K562 (cell line): ENCODE measurements at regions not wholly inside any gene's neighbourhood (a gene's known extent, or its start where the extent isn't known, plus 50 kb on each side); places are given as distances from the start of the nearest gene placed in this dataset.

Experiments used
- ATF1 ChIP-seq, 2 experiments: fragments of 450-650 bp in 1 of 2; IDR thresholded peaks; 2 replicates each; pipeline ENCODE4 v1.6.1; 2016; ENCODE audit warnings: missing compliant biosample characterization in 1 of 2, missing genetic modification characterization in 1 of 2
- BCL6 ChIP-seq: fragments of 250-450 bp; sonication (Bioruptor Pico); IDR thresholded peaks from 2 replicates; pipeline ENCODE4 v1.4.0; 2020
- BCOR ChIP-seq: fragments of 450-650 bp; IDR thresholded peaks from 2 replicates; pipeline ENCODE4 v1.6.1; 2016
- C11orf30 ChIP-seq: fragments of 450-650 bp; IDR thresholded peaks from 2 replicates; pipeline ENCODE4 v1.6.1; 2016; ENCODE audit warnings: low read depth, mild to moderate bottlenecking
- DIDO1 ChIP-seq: fragments of 450-650 bp; IDR thresholded peaks from 2 replicates; pipeline ENCODE4 v1.6.1; 2016; ENCODE audit warnings: low read depth, missing biosample characterization, missing genetic modification characterization
- EGR1 ChIP-seq: fragments of 450-650 bp; conservative IDR thresholded peaks from 2 replicates; pipeline ENCODE4 v1.6.1; 2017; ENCODE audit warnings: mild to moderate bottlenecking
- FOXA3 ChIP-seq, 2 experiments: fragments of 450-650 bp in 1 of 2; sonication (generic) in 1 of 2; formaldehyde crosslinking; IDR thresholded peaks in 1 of 2; conservative IDR thresholded peaks in 1 of 2; 2 replicates each; pipeline versions ENCODE4 v1.4.0 to v1.8.0; 2020 to 2022; ENCODE audit warnings: mild to moderate bottlenecking in 2 of 2, missing genetic modification reagents in 1 of 2
- FOXJ3 ChIP-seq: sonication (generic); formaldehyde crosslinking; IDR thresholded peaks from 2 replicates; pipeline ENCODE4 v1.4.0; 2020; ENCODE audit warnings: mild to moderate bottlenecking, missing genetic modification reagents
- NFE2L1 ChIP-seq: fragments of 450-650 bp; IDR thresholded peaks from 2 replicates; pipeline ENCODE4 v1.6.1; 2016; ENCODE audit warnings: missing genetic modification characterization, low read depth, mild to moderate bottlenecking, missing compliant biosample characterization, moderate library complexity, borderline replicate concordance
- NFRKB ChIP-seq: fragments of 450-650 bp; IDR thresholded peaks from 2 replicates; pipeline ENCODE4 v1.6.1; 2016; ENCODE audit warnings: low read depth
- RERE ChIP-seq: sonication (generic); formaldehyde crosslinking; IDR thresholded peaks from 2 replicates; pipeline ENCODE4 v1.8.0; 2023; ENCODE audit warnings: missing genetic modification reagents, mild to moderate bottlenecking, borderline replicate concordance
- RFX5 ChIP-seq: IDR thresholded peaks from 2 replicates; pipeline ENCODE4 v1.6.1; 2011; ENCODE audit warnings: low read depth, mild to moderate bottlenecking, improper control_type of control experiment, low read length
- SETDB1 ChIP-seq: IDR thresholded peaks from one replicate; pipeline ENCODE4 v1.6.1; 2012; ENCODE audit warnings: low read length, control low read depth, inconsistent platforms
- SMAD4 ChIP-seq: fragments of 250-450 bp; sonication (Bioruptor Pico); conservative IDR thresholded peaks from 2 replicates; pipeline ENCODE4 v1.8.0; 2021; ENCODE audit warnings: inconsistent platforms, mild to moderate bottlenecking, moderate library complexity
- THAP7 ChIP-seq: fragments of 250-450 bp; sonication (Bioruptor Pico); IDR thresholded peaks from 2 replicates; pipeline ENCODE4 v1.5.0; 2021
- USF2 ChIP-seq: sonication (generic); formaldehyde crosslinking; IDR thresholded peaks from 2 replicates; pipeline ENCODE4 v1.5.0; 2020; ENCODE audit warnings: missing genetic modification reagents
- WHSC1 ChIP-seq: IDR thresholded peaks from one replicate; pipeline ENCODE4 v1.6.1; 2012; ENCODE audit warnings: low read length, control low read depth, inconsistent platforms
- YBX1 ChIP-seq: fragments of 450-650 bp; IDR thresholded peaks from 2 replicates; pipeline ENCODE4 v1.7.1; 2016; ENCODE audit warnings: mild to moderate bottlenecking
- YY1 ChIP-seq, 3 experiments: IDR thresholded peaks; 2 replicates each; pipeline ENCODE4 v1.6.1; 2011; ENCODE audit warnings: low read length in 2 of 3, mild to moderate bottlenecking in 2 of 3, moderate library complexity in 2 of 3, borderline replicate concordance in 1 of 3, control low read depth in 1 of 3, low read depth in 1 of 3; ENCODE audit not compliant: insufficient read depth in 3 of 3, insufficient replicate concordance in 2 of 3, control insufficient read depth in 1 of 3, insufficient read length in 1 of 3; ENCODE audit errors: extremely low read depth in 1 of 3
- ZBTB1 ChIP-seq: sonication (generic); formaldehyde crosslinking; IDR thresholded peaks from 2 replicates; pipeline ENCODE4 v1.8.1; 2023; ENCODE audit warnings: missing genetic modification reagents, low read depth, mild to moderate bottlenecking, borderline replicate concordance
- ZNF124 ChIP-seq: sonication (generic); formaldehyde crosslinking; IDR thresholded peaks from 2 replicates; pipeline ENCODE4 v1.8.1; 2022; ENCODE audit warnings: missing genetic modification reagents
- ZNF143 ChIP-seq: sonication (generic); formaldehyde crosslinking; IDR thresholded peaks from 2 replicates; pipeline ENCODE4 v1.9.0; 2022; ENCODE audit warnings: mild to moderate bottlenecking, missing genetic modification reagents
- ZNF655 ChIP-seq: fragments of 250-450 bp; sonication (Bioruptor Pico); IDR thresholded peaks from 2 replicates; pipeline ENCODE4 v1.5.0; 2021

GRCh38 chr2:145777297-145777696, 1257.4 kb upstream of the ZEB2 start (continued):
- TF ChIP-seq ATF1 (CRISPR knock-in tag; IDR thresholded peaks at IDR 0.05), result no peak
- no peak for TF ChIP-seq ATF1 (tag; IDR thresholded peaks at IDR 0.05)
- TF ChIP-seq THAP7, result no peak
- TF ChIP-seq YY1 (IDR thresholded peaks at IDR 0.05; ENCODE audit: borderline replicate concordance in 1 of 3, control insufficient read depth in 1 of 3, extremely low read depth in 1 of 3, insufficient read depth in 3 of 3, insufficient read length in 1 of 3, insufficient replicate concordance in 2 of 3, low read depth in 1 of 3, low read length in 2 of 3), result no peak
- TF ChIP-seq USF2 (CRISPR knock-in tag), result no peak
- TF ChIP-seq SMAD4 (CRISPR knock-in tag), result no peak
- peak; percentile 15; the same call in 1 of the 2 replicates for TF ChIP-seq NFE2L1 (tag)
- TF ChIP-seq ZNF655 (CRISPR knock-in tag), result no peak
- TF ChIP-seq SETDB1, result no peak
- peak; percentile 50 for TF ChIP-seq C11orf30
- no peak for TF ChIP-seq RFX5
- TF ChIP-seq FOXA3 (CRISPR knock-in tag; conservative IDR thresholded peaks at IDR 0.05 in 1 of 2, IDR thresholded peaks at IDR 0.05 in 1 of 2), result peak in 1 of 2 experiments; percentile 62; a peak in 2 of 4 replicates
- TF ChIP-seq RERE (CRISPR knock-in tag), result no peak
- TF ChIP-seq FOXJ3 (CRISPR knock-in tag), result peak; percentile 78; the same call in 1 of the 2 replicates
- TF ChIP-seq ZNF124, result no peak
- TF ChIP-seq ZNF143, result no peak
- no peak for TF ChIP-seq YBX1
- TF ChIP-seq BCOR, result no peak
- no peak for TF ChIP-seq BCL6 (CRISPR knock-in tag)
- no peak for TF ChIP-seq WHSC1
- no peak for TF ChIP-seq ZBTB1 (CRISPR knock-in tag)
- no peak for TF ChIP-seq NFRKB
- no peak for TF ChIP-seq DIDO1
- TF ChIP-seq EGR1, result no peak
